HEK293 (cell line): ENCODE measurements at regions not wholly inside any gene's neighbourhood (a gene's known extent, or its start where the extent isn't known, plus 50 kb on each side); places are given as distances from the start of the nearest gene placed in this dataset.

ENCODE experiments used
- CTCF ChIP-seq: fragments of 450-650 bp; formaldehyde crosslinking; IDR thresholded peaks from 2 replicates; pipeline ENCODE4 v1.5.1; 2016; ENCODE audit warnings: missing biosample characterization, missing genetic modification characterization
- REST ChIP-seq: fragments of 450-650 bp; formaldehyde crosslinking; IDR thresholded peaks from 2 replicates; pipeline ENCODE4 v1.5.1; 2016; ENCODE audit warnings: missing biosample characterization, missing genetic modification characterization
- YY1 ChIP-seq: fragments of 450-650 bp; formaldehyde crosslinking; IDR thresholded peaks from 2 replicates; pipeline ENCODE4 v1.5.1; 2018; ENCODE audit warnings: missing biosample characterization, missing genetic modification characterization
- ZEB2 ChIP-seq: fragments of 450-650 bp; formaldehyde crosslinking; IDR thresholded peaks from 2 replicates; pipeline ENCODE4 v1.5.1; 2016; ENCODE audit warnings: missing biosample characterization, missing genetic modification characterization
- ZNF2 ChIP-seq: fragments of 450-650 bp; formaldehyde crosslinking; IDR thresholded peaks from 2 replicates; pipeline ENCODE4 v1.5.1; 2016; ENCODE audit warnings: missing biosample characterization, missing genetic modification characterization
- ZNF202 ChIP-seq: fragments of 450-650 bp; formaldehyde crosslinking; IDR thresholded peaks from 2 replicates; pipeline ENCODE4 v1.5.1; 2016; ENCODE audit warnings: missing biosample characterization, missing genetic modification characterization, borderline replicate concordance
- ZNF311 ChIP-seq: fragments of 450-650 bp; formaldehyde crosslinking; IDR thresholded peaks from 2 replicates; pipeline ENCODE4 v1.5.1; 2017; ENCODE audit warnings: missing biosample characterization, missing genetic modification characterization, borderline replicate concordance
- ZNF324 ChIP-seq: fragments of 450-650 bp; formaldehyde crosslinking; IDR thresholded peaks from 2 replicates; pipeline ENCODE4 v1.5.1; 2016; ENCODE audit warnings: missing biosample characterization, missing genetic modification characterization
- ZNF664 ChIP-seq: fragments of 450-650 bp; formaldehyde crosslinking; IDR thresholded peaks from 2 replicates; pipeline ENCODE4 v1.5.1; 2016; ENCODE audit warnings: missing biosample characterization, missing genetic modification characterization
- ZNF670 ChIP-seq: fragments of 450-650 bp; formaldehyde crosslinking; IDR thresholded peaks from 2 replicates; pipeline ENCODE4 v1.5.1; 2016; ENCODE audit warnings: missing biosample characterization, missing genetic modification characterization, low read depth
- ZNF707 ChIP-seq: fragments of 450-650 bp; formaldehyde crosslinking; IDR thresholded peaks from 2 replicates; pipeline ENCODE4 v1.5.1; 2016; ENCODE audit warnings: missing biosample characterization, missing genetic modification characterization
- ZSCAN18 ChIP-seq: fragments of 450-650 bp; formaldehyde crosslinking; IDR thresholded peaks from 2 replicates; pipeline ENCODE4 v1.5.1; 2016; ENCODE audit warnings: missing biosample characterization, missing genetic modification characterization

GRCh38 chr1:195482137-195482536, 1126.1 kb downstream of the KCNT2 start:
- TF ChIP-seq CTCF (tag by site-specific recombination) (no peak), ZNF202 (tag by site-specific recombination) (no peak), ZEB2 (tag by site-specific recombination) (no peak), YY1 (tag by site-specific recombination) (no peak), REST (tag by site-specific recombination) (no peak), ZNF707 (no peak), ZNF670 (tag by site-specific recombination) (no peak), ZNF324 (no peak), ZNF311 (tag by site-specific recombination) (no peak), ZNF2 (tag by site-specific recombination) (no peak), ZSCAN18 (tag by site-specific recombination) (no peak), ZNF664 (tag by site-specific recombination) (no peak)
